NCI-H2029 (cell line): ENCODE measurements at regions not wholly inside any gene's neighbourhood (a gene's known extent, or its start where the extent isn't known, plus 50 kb on each side); places are given as distances from the start of the nearest gene placed in this dataset.

Experiments used
- DNase-seq: peaks from one replicate; lab custom pipeline; 2025; lab: John Stamatoyannopoulos, UW

GRCh38 chr5:89989776-89990175 lies 419.8 kb downstream of the CETN3 start:
- DNase-seq = no peak

GRCh38 chr5:89988998-89989655 lies 420.4 kb downstream of the CETN3 start:
- no peak for DNase-seq

GRCh38 chr5:89988129-89988810 lies 421.3 kb downstream of the CETN3 start:
- DNase-seq = no peak

GRCh38 chr5:89983216-89983615 lies 426.3 kb downstream of the CETN3 start:
- no peak for DNase-seq

GRCh38 chr5:89981878-89982773 lies 427.4 kb downstream of the CETN3 start:
- peak; percentile 7 for DNase-seq

- DNase-seq = no peak
Observed at GRCh38 chr5:89981021-89981420, 428.5 kb downstream of the CETN3 start.

- DNase-seq = no peak
Observed at GRCh38 chr5:89973516-89973915, 436.0 kb downstream of the CETN3 start.

- DNase-seq = no peak
Observed at GRCh38 chr5:89972901-89973300, 436.7 kb downstream of the CETN3 start.

- no peak for DNase-seq
Observed at GRCh38 chr5:89968958-89969381, 440.6 kb downstream of the CETN3 start.

- no peak for DNase-seq
Observed at GRCh38 chr5:89967771-89968444, 441.6 kb downstream of the CETN3 start.

GRCh38 chr5:89956838-89957237 lies 452.7 kb downstream of the CETN3 start:
- no peak for DNase-seq

GRCh38 chr5:89954916-89955315 lies 454.6 kb downstream of the CETN3 start:
- DNase-seq = no peak

GRCh38 chr5:89951876-89952275 lies 457.7 kb downstream of the CETN3 start:
- no peak for DNase-seq

GRCh38 chr5:89950234-89950633 lies 459.3 kb downstream of the CETN3 start:
- DNase-seq = no peak

- DNase-seq = no peak
Observed at GRCh38 chr5:89948977-89949376, 460.6 kb downstream of the CETN3 start.

- DNase-seq = no peak
Observed at GRCh38 chr5:89946916-89947315, 462.6 kb downstream of the CETN3 start.

- no peak for DNase-seq
Observed at GRCh38 chr5:89946508-89946907, 463.0 kb downstream of the CETN3 start.

- DNase-seq = no peak
Observed at GRCh38 chr5:89942171-89942570, 467.4 kb downstream of the CETN3 start.

GRCh38 chr5:89936576-89936975 lies 473.0 kb downstream of the CETN3 start:
- DNase-seq = no peak

- DNase-seq = no peak
Observed at GRCh38 chr5:89934069-89934468, 475.5 kb downstream of the CETN3 start.

- DNase-seq = no peak
Observed at GRCh38 chr5:89932771-89933181, 476.8 kb downstream of the CETN3 start.
